ENCODE measurements at regions not wholly inside any gene's neighbourhood (a gene's known extent, or its start where the extent isn't known, plus 50 kb on each side); places are given as distances from the start of the nearest gene placed in this dataset.

DNA sequence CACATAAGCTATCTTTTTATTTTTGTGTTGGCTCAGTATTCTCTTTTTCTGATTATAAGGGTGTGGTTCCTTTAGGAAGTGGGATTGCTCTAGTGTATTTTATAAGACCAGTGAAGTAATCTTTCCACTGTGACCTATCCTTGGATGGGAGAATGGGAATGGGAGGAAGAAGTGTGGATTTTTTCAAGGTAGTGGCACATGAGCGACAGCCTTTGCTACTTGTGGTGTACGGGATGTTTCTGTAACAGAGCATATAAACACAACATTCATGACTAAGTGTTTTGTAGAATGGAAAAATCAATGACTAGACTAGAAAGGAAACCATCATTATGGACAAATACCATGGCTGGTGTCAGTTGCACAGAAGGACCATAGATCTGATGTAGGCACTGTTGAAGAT is 209.6 kb downstream of the GIPC2 start:
- no peak for FAIRE-seq
- no peak overlapping the region for H3K9ac ChIP-seq (ENCODE audit: insufficient read depth in 1 of 2, low read depth in 2 of 2, low read length in 2 of 2)
- H2AFZ ChIP-seq (ENCODE audit: low read depth, low read length) = no peak overlapping the region
- TF ChIP-seq, protein P1, sequence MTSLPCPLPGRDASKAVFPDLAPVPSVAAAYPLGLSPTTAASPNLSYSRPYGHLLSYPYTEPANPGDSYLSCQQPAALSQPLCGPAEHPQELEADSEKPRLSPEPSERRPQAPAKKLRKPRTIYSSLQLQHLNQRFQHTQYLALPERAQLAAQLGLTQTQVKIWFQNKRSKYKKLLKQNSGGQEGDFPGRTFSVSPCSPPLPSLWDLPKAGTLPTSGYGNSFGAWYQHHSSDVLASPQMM (CRISPR knock-in tag; IDR thresholded peaks at IDR 0.05) = no peak
- no peak for TF ChIP-seq RBM22 (IDR thresholded peaks at IDR 0.05; ENCODE audit: low read depth, low read length, poor library complexity, severe bottlenecking)
- TF ChIP-seq SOX6 (IDR thresholded peaks at IDR 0.05) = no peak
- TF ChIP-seq, protein P2, sequence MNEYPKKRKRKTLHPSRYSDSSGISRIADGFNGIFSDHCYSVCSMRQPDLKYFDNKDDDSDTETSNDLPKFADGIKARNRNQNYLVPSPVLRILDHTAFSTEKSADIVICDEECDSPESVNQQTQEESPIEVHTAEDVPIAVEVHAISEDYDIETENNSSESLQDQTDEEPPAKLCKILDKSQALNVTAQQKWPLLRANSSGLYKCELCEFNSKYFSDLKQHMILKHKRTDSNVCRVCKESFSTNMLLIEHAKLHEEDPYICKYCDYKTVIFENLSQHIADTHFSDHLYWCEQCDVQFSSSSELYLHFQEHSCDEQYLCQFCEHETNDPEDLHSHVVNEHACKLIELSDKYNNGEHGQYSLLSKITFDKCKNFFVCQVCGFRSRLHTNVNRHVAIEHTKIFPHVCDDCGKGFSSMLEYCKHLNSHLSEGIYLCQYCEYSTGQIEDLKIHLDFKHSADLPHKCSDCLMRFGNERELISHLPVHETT (CRISPR knock-in tag; conservative IDR thresholded peaks at IDR 0.05 in 1 of 2, IDR thresholded peaks at IDR 0.05 in 1 of 2) = no peak
- no peak for TF ChIP-seq FOXM1 (IDR thresholded peaks at IDR 0.05; ENCODE audit: low read depth)
- no peak for TF ChIP-seq FOXM1 (CRISPR knock-in tag; IDR thresholded peaks at IDR 0.05; ENCODE audit: low read depth)
- no peak for TF ChIP-seq POLR3G (IDR thresholded peaks at IDR 0.05; ENCODE audit: extremely low read depth, insufficient read length, insufficient replicate concordance)
- no peak for TF ChIP-seq SNIP1 (IDR thresholded peaks at IDR 0.05; ENCODE audit: low read depth)
- TF ChIP-seq, protein P3, sequence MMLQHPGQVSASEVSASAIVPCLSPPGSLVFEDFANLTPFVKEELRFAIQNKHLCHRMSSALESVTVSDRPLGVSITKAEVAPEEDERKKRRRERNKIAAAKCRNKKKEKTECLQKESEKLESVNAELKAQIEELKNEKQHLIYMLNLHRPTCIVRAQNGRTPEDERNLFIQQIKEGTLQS (IDR thresholded peaks at IDR 0.05) = no peak
- TF ChIP-seq, protein P3 (CRISPR knock-in tag; conservative IDR thresholded peaks at IDR 0.05) = no peak
- TF ChIP-seq SLC30A9 (CRISPR knock-in tag; IDR thresholded peaks at IDR 0.05) = no peak
- TF ChIP-seq, protein P4, sequence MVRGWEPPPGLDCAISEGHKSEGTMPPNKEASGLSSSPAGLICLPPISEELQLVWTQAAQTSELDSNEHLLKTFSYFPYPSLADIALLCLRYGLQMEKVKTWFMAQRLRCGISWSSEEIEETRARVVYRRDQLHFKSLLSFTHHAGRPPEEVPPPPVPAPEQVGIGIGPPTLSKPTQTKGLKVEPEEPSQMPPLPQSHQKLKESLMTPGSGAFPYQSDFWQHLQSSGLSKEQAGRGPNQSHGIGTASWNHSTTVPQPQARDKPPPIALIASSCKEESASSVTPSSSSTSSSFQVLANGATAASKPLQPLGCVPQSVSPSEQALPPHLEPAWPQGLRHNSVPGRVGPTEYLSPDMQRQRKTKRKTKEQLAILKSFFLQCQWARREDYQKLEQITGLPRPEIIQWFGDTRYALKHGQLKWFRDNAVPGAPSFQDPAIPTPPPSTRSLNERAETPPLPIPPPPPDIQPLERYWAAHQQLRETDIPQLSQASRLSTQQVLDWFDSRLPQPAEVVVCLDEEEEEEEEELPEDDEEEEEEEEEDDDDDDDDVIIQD (CRISPR knock-in tag; IDR thresholded peaks at IDR 0.05) = no peak
- no peak for TF ChIP-seq NRF1 (conservative IDR thresholded peaks at IDR 0.05 in 1 of 2, IDR thresholded peaks at IDR 0.05 in 1 of 2)
- TF ChIP-seq EZH2 (IDR thresholded peaks at IDR 0.05; ENCODE audit: borderline replicate concordance, low read depth, low read length) = no peak
- TF ChIP-seq NFE2L1 (tag; IDR thresholded peaks at IDR 0.05; ENCODE audit: borderline replicate concordance, low read depth) = no peak
- no peak for TF ChIP-seq ZNF324 (CRISPR knock-in tag; IDR thresholded peaks at IDR 0.05)
- H3K36me3 ChIP-seq (ENCODE audit: control insufficient read depth, insufficient read depth, low read length) = no peaks in the 10 kb centered on the region
- BruUV-seq (replicated peaks) = no TSS peak
- H3K27ac ChIP-seq (ENCODE audit: extremely low read depth, low read depth, low read length) = no peak overlapping the region
- no peaks in the 10 kb centered on the region for H3K27me3 ChIP-seq (ENCODE audit: control insufficient read depth in 2 of 2, insufficient read depth in 2 of 2, low read length in 2 of 2)
- H3K4me1 ChIP-seq (replicated peaks in 1 of 2; ENCODE audit: control insufficient read depth in 2 of 2, insufficient read depth in 2 of 2, low read length in 2 of 2) = no peaks in the 10 kb centered on the region
- 3% methylated on average over 2 of the region's 2 CpGs for WGBS (ENCODE audit: insufficient coverage, low coverage, missing lambda C conversion rate)
- in situ Hi-C loops (cut with MboI) = no loop called here
- H3K9me3 ChIP-seq (replicated peaks; ENCODE audit: control insufficient read depth, insufficient read depth, low read depth, low read length) = 0 out of 2 replicates have a peak, but pooled peaks cover 2% of the 10 kb centered on the region
- H3K79me2 ChIP-seq (ENCODE audit: control insufficient read depth, insufficient read depth, low read length) = no peaks in the 10 kb centered on the region
- DNase-seq (ENCODE audit: extremely low read depth in 1 of 4, low spot score in 3 of 4) = no peak
- H4K20me1 ChIP-seq (replicated peaks; ENCODE audit: control insufficient read depth, insufficient read depth, low read length) = no peaks in the 10 kb centered on the region
- no peak overlapping the region for H3K4me2 ChIP-seq (ENCODE audit: insufficient read depth, low read length)
- H3K9me1 ChIP-seq (ENCODE audit: control insufficient read depth, insufficient read depth, low read length) = no peaks in the 10 kb centered on the region
- no peak for ATAC-seq
- POLR2A ChIA-PET = no interaction called here
- CTCF ChIA-PET (ENCODE audit: low intra/inter-chr PET ratio) = no interaction called here
- no peak overlapping the region for H3K4me3 ChIP-seq
- intact Hi-C loops (cut with micrococcal nuclease) = no loop called here

Measured in K562 (cell line).